SU-DHL-6 (cell line): ENCODE measurements at regions not wholly inside any gene's neighbourhood (a gene's known extent, or its start where the extent isn't known, plus 50 kb on each side); places are given as distances from the start of the nearest gene placed in this dataset.

Source experiments
- CTCF ChIP-seq: fragments of 200-600 bp; sonication (generic); IDR thresholded peaks from one replicate; pipeline ENCODE4 v1.5.1; 2017; ENCODE audit warnings: antibody characterized with exemption, mild to moderate bottlenecking, low read length, moderate library complexity; ENCODE audit not compliant: insufficient read depth, poor library complexity, severe bottlenecking
- EZH2phosphoT487 ChIP-seq: fragments of 200-600 bp; sonication (generic), shearing (Covaris generic); conservative IDR thresholded peaks from 2 replicates; pipeline ENCODE4 v1.6.1; 2018; ENCODE audit warnings: mild to moderate bottlenecking, antibody characterized with exemption, low read length, moderate library complexity, mixed read lengths

DNA sequence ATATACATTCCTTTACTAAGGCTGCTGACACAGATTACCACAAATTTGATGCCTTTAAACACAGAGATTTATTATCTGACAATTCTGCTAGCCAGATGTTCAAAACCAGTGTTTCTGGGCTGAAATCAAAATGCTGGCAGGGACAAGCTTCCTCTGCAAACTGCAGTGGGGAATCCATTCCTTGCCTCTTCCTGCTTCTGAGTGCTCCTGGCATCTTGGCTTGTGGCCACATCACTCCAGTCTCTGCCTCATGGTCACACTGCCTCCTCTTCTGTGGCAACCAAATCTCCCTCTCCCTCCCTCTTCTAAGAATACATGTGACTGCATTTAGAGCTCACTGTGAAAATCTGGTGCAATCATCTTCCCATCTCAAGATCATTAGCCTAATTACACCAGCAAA is 235.7 kb downstream of the TTC8 start:
- no peak for TF ChIP-seq CTCF
- TF ChIP-seq EZH2phosphoT487 = no peak
